Breast epithelium (tissue), 4 donors: ENCODE measurements at regions not wholly inside any gene's neighbourhood (a gene's known extent, or its start where the extent isn't known, plus 50 kb on each side); places are given as distances from the start of the nearest gene placed in this dataset.

ENCODE experiments used
- DNase-seq, 2 donors: peaks; one replicate each; pipeline ENCODE4 v3.0.0-alpha.2; 2019; ENCODE audit warnings: low spot score in 2 of 2
- H3K27ac ChIP-seq, 2 donors: fragments of 200-600 bp; sonication (generic) in 1 of 2; one replicate each; pipeline ENCODE4 v1.5.1; 2016 to 2019; ENCODE audit warnings: mild to moderate bottlenecking in 1 of 2
- H3K27me3 ChIP-seq, 2 donors: fragments of 200-600 bp; sonication (generic) in 1 of 2; one replicate each; pipeline versions ENCODE4 v1.5.1 to v1.6.0; 2017 to 2019; ENCODE audit warnings: control low read depth in 1 of 2, mild to moderate bottlenecking in 1 of 2
- H3K36me3 ChIP-seq: fragments of 200-600 bp; one replicate; pipeline ENCODE4 v1.5.1; 2019
- H3K4me1 ChIP-seq, 2 donors: fragments of 200-600 bp; sonication (generic); one replicate each; pipeline ENCODE4 v1.5.1; 2016 to 2019; ENCODE audit warnings: control low read depth in 1 of 2
- H3K4me3 ChIP-seq, 3 donors: fragments of 200-600 bp; sonication (generic); 1 replicate in 2 of 3; 2 replicates in 1 of 3; pipeline ENCODE4 v1.5.1; 2016 to 2019; ENCODE audit warnings: mild to moderate bottlenecking in 3 of 3, moderate library complexity in 2 of 3
- H3K9me3 ChIP-seq, 2 donors: fragments of 200-600 bp; sonication (generic) in 1 of 2; one replicate each; pipeline ENCODE4 v1.5.1; 2016 to 2019; ENCODE audit warnings: control low read depth in 1 of 2
- POLR2A ChIP-seq: fragments of 450-650 bp; IDR thresholded peaks from one replicate; pipeline ENCODE4 v1.6.1; 2016; ENCODE audit warnings: antibody characterized with exemption, mild to moderate bottlenecking, moderate library complexity
- POLR2AphosphoS5 ChIP-seq, 3 donors: sonication (generic); formaldehyde crosslinking; IDR thresholded peaks; one replicate each; pipeline ENCODE4 v1.6.1; 2017; ENCODE audit warnings: antibody characterized with exemption in 3 of 3
- intact Hi-C: fragments of 100-400 bp; cut with DNase I; formaldehyde crosslinking; loops from one replicate; pipeline ENCODE4 v1.15.1; 2023; ENCODE audit warnings: low total_unique reads
- TF ChIP-seq, protein P1 (sequence below), 3 donors: fragments of 450-650 bp; IDR thresholded peaks; one replicate each; pipeline ENCODE4 v1.5.1; 2016 to 2017; ENCODE audit warnings: antibody characterized with exemption in 3 of 3, mild to moderate bottlenecking in 3 of 3, moderate library complexity in 3 of 3

DNA sequence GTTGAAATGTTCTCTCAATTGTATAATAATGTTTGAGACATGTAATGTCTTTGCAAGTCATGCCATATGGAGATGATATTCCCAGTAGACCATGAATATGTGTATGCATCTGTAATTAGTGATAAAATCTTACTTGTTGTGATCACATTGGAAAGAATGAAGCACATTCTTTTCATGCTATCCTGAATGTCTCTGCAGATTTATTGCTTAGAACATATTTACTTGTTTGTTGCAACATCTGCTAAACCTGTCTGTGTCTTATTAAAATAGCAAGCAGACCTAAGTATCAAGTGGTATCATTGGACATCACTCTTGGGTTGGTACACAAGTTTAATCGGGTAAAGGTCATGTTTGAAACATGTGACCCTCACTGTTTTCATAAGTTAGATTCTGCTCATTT lies 265.5 kb upstream of the CD180 start:
- Histone ChIP-seq H3K27ac (no peak overlapping the region), H3K27me3 (no peaks in the 10 kb centered on the region), H3K36me3 (no peaks in the 10 kb centered on the region), H3K4me3 (no peak overlapping the region), H3K4me1 (no peaks in the 10 kb centered on the region), H3K9me3 (no peaks in the 10 kb centered on the region)
- intact Hi-C loops, result no loop called here
- no peak for TF ChIP-seq POLR2A
- no peak for TF ChIP-seq POLR2AphosphoS5 (IDR thresholded peaks at IDR 0.05)
- TF ChIP-seq, protein P1, sequence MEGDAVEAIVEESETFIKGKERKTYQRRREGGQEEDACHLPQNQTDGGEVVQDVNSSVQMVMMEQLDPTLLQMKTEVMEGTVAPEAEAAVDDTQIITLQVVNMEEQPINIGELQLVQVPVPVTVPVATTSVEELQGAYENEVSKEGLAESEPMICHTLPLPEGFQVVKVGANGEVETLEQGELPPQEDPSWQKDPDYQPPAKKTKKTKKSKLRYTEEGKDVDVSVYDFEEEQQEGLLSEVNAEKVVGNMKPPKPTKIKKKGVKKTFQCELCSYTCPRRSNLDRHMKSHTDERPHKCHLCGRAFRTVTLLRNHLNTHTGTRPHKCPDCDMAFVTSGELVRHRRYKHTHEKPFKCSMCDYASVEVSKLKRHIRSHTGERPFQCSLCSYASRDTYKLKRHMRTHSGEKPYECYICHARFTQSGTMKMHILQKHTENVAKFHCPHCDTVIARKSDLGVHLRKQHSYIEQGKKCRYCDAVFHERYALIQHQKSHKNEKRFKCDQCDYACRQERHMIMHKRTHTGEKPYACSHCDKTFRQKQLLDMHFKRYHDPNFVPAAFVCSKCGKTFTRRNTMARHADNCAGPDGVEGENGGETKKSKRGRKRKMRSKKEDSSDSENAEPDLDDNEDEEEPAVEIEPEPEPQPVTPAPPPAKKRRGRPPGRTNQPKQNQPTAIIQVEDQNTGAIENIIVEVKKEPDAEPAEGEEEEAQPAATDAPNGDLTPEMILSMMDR (IDR thresholded peaks at IDR 0.05), result no peak
- no peak for DNase-seq

DNA sequence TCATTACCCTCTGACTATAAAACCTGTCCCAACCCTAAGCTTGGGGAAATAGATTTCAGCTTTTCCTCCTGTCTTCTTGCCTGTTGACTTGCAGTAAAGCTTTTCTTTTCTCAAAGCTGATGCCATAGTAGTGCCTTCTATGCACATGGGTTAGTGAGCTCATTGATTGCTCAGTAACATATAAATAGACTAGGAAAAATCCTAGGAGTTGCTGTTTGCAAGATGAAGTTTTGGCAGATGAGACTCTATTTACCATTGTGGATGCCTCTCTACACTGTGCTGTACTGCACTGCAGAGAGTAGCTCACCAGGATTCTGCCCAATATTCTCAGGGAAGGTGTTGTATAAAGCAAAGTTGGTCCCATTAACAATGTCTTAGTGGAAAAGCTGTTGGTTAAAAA lies 262.7 kb upstream of the CD180 start:
- Histone ChIP-seq H3K4me3 (no peak overlapping the region), H3K4me1 (no peaks in the 10 kb centered on the region), H3K27me3 (no peaks in the 10 kb centered on the region), H3K27ac (no peak overlapping the region), H3K9me3 (no peaks in the 10 kb centered on the region), H3K36me3 (no peaks in the 10 kb centered on the region)
- intact Hi-C loops, result no loop called here
- TF ChIP-seq POLR2AphosphoS5 (IDR thresholded peaks at IDR 0.05), result no peak
- TF ChIP-seq, protein P1 (IDR thresholded peaks at IDR 0.05), result no peak
- no peak for TF ChIP-seq POLR2A
- DNase-seq, result no peak

DNA sequence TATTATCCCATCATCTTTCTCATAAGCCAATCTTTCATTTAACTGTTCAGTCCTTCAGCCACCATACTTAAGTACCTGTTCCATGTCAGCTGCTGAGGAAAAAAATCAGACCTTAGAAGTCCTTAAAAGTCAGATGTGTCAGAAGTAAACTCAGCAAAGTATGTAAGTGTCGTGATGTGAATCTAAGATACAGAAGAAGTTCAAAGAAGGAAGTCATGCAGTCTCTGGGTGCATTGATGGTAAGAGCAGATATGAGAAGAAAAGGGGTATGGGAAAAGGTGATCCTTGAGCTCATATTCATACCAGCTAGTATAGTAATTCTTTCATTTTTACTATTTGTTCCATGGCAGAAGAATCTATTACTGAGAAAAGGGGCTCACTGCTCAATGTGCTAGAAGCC lies 259.4 kb upstream of the CD180 start:
- TF ChIP-seq POLR2AphosphoS5 (IDR thresholded peaks at IDR 0.05) (no peak), POLR2A (no peak)
- TF ChIP-seq, protein P1 (IDR thresholded peaks at IDR 0.05), result no peak
- H3K4me3 ChIP-seq, result no peak overlapping the region
- intact Hi-C loops, result no loop called here
- H3K4me1 ChIP-seq, result no peaks in the 10 kb centered on the region
- no peaks in the 10 kb centered on the region for H3K9me3 ChIP-seq
- H3K27ac ChIP-seq, result no peak overlapping the region
- no peak for DNase-seq
- H3K36me3 ChIP-seq, result no peaks in the 10 kb centered on the region
- H3K27me3 ChIP-seq, result no peaks in the 10 kb centered on the region

DNA sequence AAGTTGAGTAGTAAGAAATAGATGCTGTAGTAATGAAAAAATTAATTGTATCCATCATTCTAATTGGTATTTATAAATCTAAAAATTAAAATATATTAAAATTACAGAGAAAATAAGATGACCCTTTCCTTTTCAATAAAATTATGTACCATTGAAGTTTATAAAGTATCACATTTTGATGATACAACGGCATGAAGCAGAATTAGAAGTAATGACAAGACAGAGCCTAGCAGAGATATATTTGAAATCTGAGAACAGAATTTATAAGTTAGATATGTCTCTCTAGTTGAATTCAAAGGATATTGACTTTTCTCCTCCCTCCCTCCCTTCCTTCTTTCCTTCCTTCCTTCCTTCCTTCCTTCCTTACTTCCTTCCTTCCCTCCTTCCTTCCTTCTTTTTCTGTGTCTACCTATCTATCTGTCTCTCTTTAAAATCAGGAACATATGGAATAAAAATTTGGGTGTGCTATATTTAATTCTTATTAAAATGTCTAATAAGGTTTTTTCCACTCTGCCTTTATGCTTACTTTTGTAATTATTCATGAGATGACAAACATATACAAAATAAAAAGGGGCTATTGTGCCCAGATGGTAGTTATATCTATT lies 258.5 kb upstream of the CD180 start:
- H3K27ac ChIP-seq, result no peak overlapping the region
- no peak for TF ChIP-seq POLR2A
- TF ChIP-seq POLR2AphosphoS5 (IDR thresholded peaks at IDR 0.05), result no peak
- TF ChIP-seq, protein P1 (IDR thresholded peaks at IDR 0.05), result no peak
- intact Hi-C loops, result no loop called here

DNA sequence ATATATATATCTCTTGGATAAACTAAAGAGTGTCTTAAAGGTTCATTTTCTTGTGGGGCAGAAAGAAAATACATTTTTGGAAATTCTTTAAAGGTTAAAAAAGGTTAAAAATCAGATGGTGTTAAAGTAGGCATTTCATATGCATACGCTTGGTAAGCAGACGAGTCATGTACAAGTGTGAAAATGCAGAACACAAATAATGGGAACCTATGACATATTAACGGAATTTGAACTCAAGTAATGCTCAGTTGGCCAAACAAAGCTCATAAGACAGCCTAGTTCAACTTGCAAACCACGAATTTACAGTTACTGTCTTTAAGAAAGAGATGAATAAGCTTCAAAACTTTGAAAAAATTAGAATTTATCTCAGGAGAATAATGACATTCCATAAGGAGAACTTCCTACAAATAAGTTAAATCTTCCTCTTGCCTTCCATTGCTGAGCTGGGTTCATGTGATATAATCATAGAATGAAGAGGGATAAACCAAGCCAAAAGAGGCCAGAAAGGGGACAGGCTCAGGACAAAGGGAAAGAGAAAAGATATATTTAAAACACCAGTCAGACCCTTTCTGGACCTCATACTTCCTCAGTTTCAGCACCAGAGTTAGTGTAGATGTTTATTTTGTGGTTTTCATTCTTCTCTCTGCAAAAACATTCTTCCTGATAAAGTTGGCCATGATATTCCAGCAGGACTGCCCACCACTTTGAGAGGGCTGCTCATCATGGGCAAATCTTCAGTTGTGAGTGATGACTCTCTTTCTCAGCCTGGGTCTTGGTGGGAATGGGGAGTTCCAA lies 256.7 kb upstream of the CD180 start:
- Histone ChIP-seq H3K4me1 (no peaks in the 10 kb centered on the region), H3K27ac (no peak overlapping the region), H3K36me3 (no peaks in the 10 kb centered on the region), H3K27me3 (no peaks in the 10 kb centered on the region), H3K9me3 (no peaks in the 10 kb centered on the region), H3K4me3 (no peak overlapping the region)
- TF ChIP-seq, protein P1 (IDR thresholded peaks at IDR 0.05), result no peak
- TF ChIP-seq POLR2A (no peak), POLR2AphosphoS5 (IDR thresholded peaks at IDR 0.05) (no peak)
- intact Hi-C loops, result no loop called here
- no peak for DNase-seq

More for the DNA sequence above, 258.5 kb upstream of the CD180 start:
- H3K4me1 ChIP-seq, result no peaks in the 10 kb centered on the region
- H3K36me3 ChIP-seq, result no peaks in the 10 kb centered on the region
- no peak overlapping the region for H3K4me3 ChIP-seq
- H3K27me3 ChIP-seq, result no peaks in the 10 kb centered on the region
- H3K9me3 ChIP-seq, result no peaks in the 10 kb centered on the region
- DNase-seq, result no peak
